Testis (tissue), 2 donors: ENCODE measurements at regions not wholly inside any gene's neighbourhood (a gene's known extent, or its start where the extent isn't known, plus 50 kb on each side); places are given as distances from the start of the nearest gene placed in this dataset.

Experiments used
- CTCF ChIP-seq, 3 experiments: fragments of 450-650 bp in 2 of 3; fragments of 200-600 bp in 1 of 3; sonication (generic) in 1 of 3; IDR thresholded peaks; one replicate each; pipeline ENCODE4 v1.5.1; 2016 to 2019; ENCODE audit warnings: antibody characterized with exemption in 3 of 3, mild to moderate bottlenecking in 2 of 3, moderate library complexity in 1 of 3
- POLR2A ChIP-seq: fragments of 450-650 bp; IDR thresholded peaks from one replicate; pipeline ENCODE4 v1.6.1; 2017; ENCODE audit warnings: antibody characterized with exemption, mild to moderate bottlenecking, moderate library complexity

DNA sequence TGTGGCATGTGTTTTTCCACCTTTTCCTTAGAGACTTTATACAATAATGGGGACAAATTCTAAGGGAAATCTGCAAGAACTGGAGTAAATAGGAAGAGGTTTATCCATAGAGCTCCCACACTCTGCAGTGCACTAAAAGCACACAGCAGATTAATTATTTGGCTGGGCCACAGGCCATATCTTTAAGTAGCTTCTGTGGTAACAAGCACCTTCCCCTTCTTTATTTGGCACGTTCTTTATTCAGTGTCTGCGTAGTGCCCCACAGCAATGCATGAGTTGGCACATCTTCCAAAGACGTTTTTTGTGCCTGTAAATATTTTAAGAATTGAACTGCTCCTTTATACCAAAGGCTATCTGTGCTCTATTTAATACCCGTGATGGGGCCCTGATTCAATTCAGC is 104.9 kb upstream of the MBL2 start:
- no peak for TF ChIP-seq POLR2A
- TF ChIP-seq CTCF (IDR thresholded peaks at IDR 0.05): no peak
